ENCODE measurements at regions not wholly inside any gene's neighbourhood (a gene's known extent, or its start where the extent isn't known, plus 50 kb on each side); places are given as distances from the start of the nearest gene placed in this dataset.

DNA sequence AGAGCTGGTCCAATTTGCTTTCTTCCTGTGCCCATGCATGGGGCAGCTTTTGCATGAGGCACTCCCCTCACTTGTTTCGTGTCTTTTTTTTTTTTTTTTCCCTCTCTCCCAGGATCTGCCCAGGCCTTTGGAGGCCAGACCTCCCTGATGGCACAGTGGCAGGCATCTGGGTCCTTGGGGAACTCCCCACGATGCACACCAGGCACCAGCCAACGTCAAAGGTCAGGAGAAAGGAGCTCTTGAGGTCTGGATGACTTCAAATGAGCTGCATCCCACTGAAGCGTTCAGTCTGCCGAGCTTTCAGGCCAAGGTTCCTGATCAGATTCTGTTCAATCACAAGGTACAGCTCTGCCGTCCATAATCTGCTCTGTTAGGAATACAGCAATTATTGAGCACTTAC lies 97.2 kb upstream of the CARD11 start:
- TF ChIP-seq ZNF384 (IDR thresholded peaks at IDR 0.05) (no peak), SP1 (IDR thresholded peaks at IDR 0.05) (no peak), BHLHE40 (IDR thresholded peaks at IDR 0.05; ENCODE audit: borderline replicate concordance) (no peak), SUZ12 (IDR thresholded peaks at IDR 0.05) (no peak), HDGF (IDR thresholded peaks at IDR 0.05; ENCODE audit: borderline replicate concordance) (no peak), ARNT (IDR thresholded peaks at IDR 0.05) (no peak), FOXK2 (IDR thresholded peaks at IDR 0.05) (no peak), TARDBP (IDR thresholded peaks at IDR 0.05) (no peak), FOXM1 (IDR thresholded peaks at IDR 0.05; ENCODE audit: borderline replicate concordance) (no peak), PKNOX1 (IDR thresholded peaks at IDR 0.05) (no peak)

Measured in HEK293T (cell line).